GM23248 (cell line): ENCODE measurements at regions not wholly inside any gene's neighbourhood (a gene's known extent, or its start where the extent isn't known, plus 50 kb on each side); places are given as distances from the start of the nearest gene placed in this dataset.

Experiments used
- EZH2 ChIP-seq: fragments of 200-600 bp; sonication (generic); IDR thresholded peaks from 2 replicates; pipeline ENCODE4 v1.6.1; 2018; ENCODE audit warnings: antibody characterized with exemption, mild to moderate bottlenecking; ENCODE audit not compliant: insufficient read depth, poor library complexity, severe bottlenecking
- EZH2phosphoT487 ChIP-seq: fragments of 200-600 bp; sonication (generic); IDR thresholded peaks from 2 replicates; pipeline ENCODE4 v1.6.1; 2018; ENCODE audit warnings: antibody characterized with exemption, moderate library complexity, mild to moderate bottlenecking, low read depth; ENCODE audit not compliant: insufficient read depth

DNA sequence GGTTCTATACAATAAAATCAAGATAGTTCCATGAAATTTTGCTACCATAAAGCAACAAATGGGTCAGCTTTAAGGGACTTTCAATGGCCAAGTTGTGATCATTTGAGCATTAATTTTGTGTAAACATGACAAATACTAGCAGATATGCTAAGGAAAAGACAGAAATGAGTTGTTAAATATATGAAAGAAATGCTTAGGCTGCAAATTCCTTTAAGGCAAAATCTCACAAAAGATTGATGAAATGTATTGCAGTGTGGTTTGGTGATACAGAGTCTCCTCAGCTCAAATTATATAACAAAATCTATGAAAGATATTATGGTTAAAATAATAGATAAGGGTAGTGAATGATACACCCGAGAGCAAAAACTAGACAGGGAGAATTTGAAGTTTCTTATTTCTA is 377.2 kb downstream of the RAP2B start:
- TF ChIP-seq EZH2 (no peak), EZH2phosphoT487 (no peak)
